ENCODE measurements at regions not wholly inside any gene's neighbourhood (a gene's known extent, or its start where the extent isn't known, plus 50 kb on each side); places are given as distances from the start of the nearest gene placed in this dataset.

DNA sequence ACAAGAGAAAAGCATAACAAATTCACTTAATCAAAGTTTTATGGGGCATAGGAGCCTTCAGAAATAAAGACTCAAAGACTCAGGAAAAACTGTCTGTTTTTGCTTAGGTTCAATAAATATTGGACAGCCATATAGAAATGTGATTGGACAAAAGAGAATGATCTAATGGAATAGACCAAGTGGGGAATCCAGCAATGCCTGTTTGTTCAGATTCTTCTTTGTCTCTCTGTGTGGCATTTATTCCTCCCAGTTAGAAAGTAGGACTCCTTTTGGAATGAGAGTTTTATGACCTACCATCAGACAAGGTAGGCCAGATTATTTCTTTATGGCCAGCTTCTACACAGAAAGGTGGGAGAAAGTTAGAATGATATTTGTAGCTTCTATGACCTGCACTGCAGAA lies 1460.1 kb downstream of the OTOL1 start:
- Histone ChIP-seq H2AFZ (no peak overlapping the region), H3K27ac (no peak overlapping the region), H3K9ac (no peak overlapping the region), H3K4me3 (ENCODE audit: low read depth, low read length) (no peak overlapping the region), H3K27me3 (ENCODE audit: control insufficient read depth, insufficient read depth, low read length) (no peaks in the 10 kb centered on the region), H3K4me1 (no peaks in the 10 kb centered on the region), H3K36me3 (ENCODE audit: control insufficient read depth, insufficient read depth, low read length) (no peaks in the 10 kb centered on the region), H3K79me2 (no peaks in the 10 kb centered on the region), H3K9me3 (ENCODE audit: control insufficient read depth, low read length) (no peaks in the 10 kb centered on the region), H3K4me2 (ENCODE audit: low read length) (no peak overlapping the region)
- TF ChIP-seq, protein P1, sequence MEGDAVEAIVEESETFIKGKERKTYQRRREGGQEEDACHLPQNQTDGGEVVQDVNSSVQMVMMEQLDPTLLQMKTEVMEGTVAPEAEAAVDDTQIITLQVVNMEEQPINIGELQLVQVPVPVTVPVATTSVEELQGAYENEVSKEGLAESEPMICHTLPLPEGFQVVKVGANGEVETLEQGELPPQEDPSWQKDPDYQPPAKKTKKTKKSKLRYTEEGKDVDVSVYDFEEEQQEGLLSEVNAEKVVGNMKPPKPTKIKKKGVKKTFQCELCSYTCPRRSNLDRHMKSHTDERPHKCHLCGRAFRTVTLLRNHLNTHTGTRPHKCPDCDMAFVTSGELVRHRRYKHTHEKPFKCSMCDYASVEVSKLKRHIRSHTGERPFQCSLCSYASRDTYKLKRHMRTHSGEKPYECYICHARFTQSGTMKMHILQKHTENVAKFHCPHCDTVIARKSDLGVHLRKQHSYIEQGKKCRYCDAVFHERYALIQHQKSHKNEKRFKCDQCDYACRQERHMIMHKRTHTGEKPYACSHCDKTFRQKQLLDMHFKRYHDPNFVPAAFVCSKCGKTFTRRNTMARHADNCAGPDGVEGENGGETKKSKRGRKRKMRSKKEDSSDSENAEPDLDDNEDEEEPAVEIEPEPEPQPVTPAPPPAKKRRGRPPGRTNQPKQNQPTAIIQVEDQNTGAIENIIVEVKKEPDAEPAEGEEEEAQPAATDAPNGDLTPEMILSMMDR (IDR thresholded peaks at IDR 0.05), result no peak

DNA sequence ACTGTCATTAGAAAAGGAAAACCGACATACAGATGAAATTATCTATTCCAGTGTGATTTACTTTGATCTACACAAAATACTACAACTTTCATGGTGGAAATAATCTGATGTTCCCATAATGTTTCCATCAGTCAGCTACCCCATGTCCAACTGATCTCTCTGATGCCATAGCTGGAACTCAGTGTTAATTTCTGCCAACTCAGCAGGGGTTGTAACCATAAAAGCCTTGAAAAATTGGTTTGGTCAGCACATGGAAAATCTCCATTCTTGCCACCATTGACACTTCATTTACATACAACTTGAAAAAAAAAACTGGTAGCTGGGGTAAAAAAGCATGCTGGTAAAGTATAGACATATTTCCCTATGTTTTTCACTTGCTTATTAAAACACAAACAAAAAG lies 1463.7 kb downstream of the OTOL1 start:
- Histone ChIP-seq H3K27me3 (ENCODE audit: control insufficient read depth, insufficient read depth, low read length) (no peaks in the 10 kb centered on the region), H3K4me2 (ENCODE audit: low read length) (no peak overlapping the region), H2AFZ (no peak overlapping the region), H3K4me1 (no peaks in the 10 kb centered on the region), H3K4me3 (ENCODE audit: low read depth, low read length) (no peak overlapping the region), H3K36me3 (ENCODE audit: control insufficient read depth, insufficient read depth, low read length) (no peaks in the 10 kb centered on the region), H3K27ac (no peak overlapping the region), H3K9me3 (ENCODE audit: control insufficient read depth, low read length) (no peaks in the 10 kb centered on the region), H3K9ac (no peak overlapping the region), H3K79me2 (no peaks in the 10 kb centered on the region)
- TF ChIP-seq, protein P1 (IDR thresholded peaks at IDR 0.05), result no peak

DNA sequence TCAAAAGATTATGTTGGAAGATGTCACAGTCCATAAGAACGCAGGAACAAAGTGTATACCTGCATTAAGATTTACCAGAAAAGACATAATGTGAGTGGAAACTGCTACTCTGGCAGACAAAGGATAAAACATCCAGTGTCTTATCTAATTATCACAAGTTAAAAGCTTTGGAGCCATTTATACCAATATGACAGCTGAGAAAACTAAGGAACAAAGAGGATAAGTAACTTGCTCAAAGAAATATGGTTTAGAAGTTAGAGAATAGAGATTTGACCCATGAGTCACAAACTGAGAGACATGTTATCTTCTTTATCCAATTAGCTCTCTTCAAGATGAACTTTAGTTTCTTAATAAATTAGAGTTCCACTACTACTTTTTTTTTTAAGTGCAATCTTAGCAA lies 1473.7 kb downstream of the OTOL1 start:
- no peaks in the 10 kb centered on the region for H3K36me3 ChIP-seq (ENCODE audit: control insufficient read depth, insufficient read depth, low read length)
- no peak overlapping the region for H3K27ac ChIP-seq
- no peaks in the 10 kb centered on the region for H3K9me3 ChIP-seq (ENCODE audit: control insufficient read depth, low read length)
- TF ChIP-seq, protein P1 (IDR thresholded peaks at IDR 0.05), result no peak
- no peak overlapping the region for H3K4me2 ChIP-seq (ENCODE audit: low read length)
- H3K9ac ChIP-seq, result no peak overlapping the region
- H3K4me3 ChIP-seq (ENCODE audit: low read depth, low read length), result no peak overlapping the region
- H2AFZ ChIP-seq, result no peak overlapping the region
- no peaks in the 10 kb centered on the region for H3K4me1 ChIP-seq
- H3K79me2 ChIP-seq, result no peaks in the 10 kb centered on the region
- H3K27me3 ChIP-seq (ENCODE audit: control insufficient read depth, insufficient read depth, low read length), result no peaks in the 10 kb centered on the region

DNA sequence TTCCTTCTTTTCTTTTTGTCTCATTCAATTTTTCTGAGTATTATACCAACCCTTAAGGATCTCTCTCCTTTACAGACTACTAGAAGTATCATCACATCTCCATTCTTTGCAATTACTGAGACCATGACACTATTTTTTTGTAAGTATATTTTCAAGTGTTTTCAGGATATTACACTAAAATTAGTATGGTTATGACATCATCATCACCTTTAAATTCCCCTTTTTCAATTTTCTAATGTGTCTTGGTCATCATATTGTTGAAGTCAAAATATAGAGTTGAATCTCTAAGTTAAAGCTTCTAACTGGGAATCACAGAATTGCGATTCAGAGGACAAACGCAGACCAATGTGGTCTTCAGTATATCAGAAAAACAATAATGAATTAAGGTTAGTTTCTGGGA lies 1475.1 kb downstream of the OTOL1 start:
- Histone ChIP-seq H3K4me1 (no peaks in the 10 kb centered on the region), H3K4me2 (ENCODE audit: low read length) (no peak overlapping the region), H3K79me2 (no peaks in the 10 kb centered on the region), H3K27ac (no peak overlapping the region), H3K9ac (no peak overlapping the region), H3K27me3 (ENCODE audit: control insufficient read depth, insufficient read depth, low read length) (no peaks in the 10 kb centered on the region), H2AFZ (no peak overlapping the region), H3K36me3 (ENCODE audit: control insufficient read depth, insufficient read depth, low read length) (no peaks in the 10 kb centered on the region), H3K9me3 (ENCODE audit: control insufficient read depth, low read length) (no peaks in the 10 kb centered on the region), H3K4me3 (ENCODE audit: low read depth, low read length) (no peak overlapping the region)
- TF ChIP-seq, protein P1 (IDR thresholded peaks at IDR 0.05), result no peak

DNA sequence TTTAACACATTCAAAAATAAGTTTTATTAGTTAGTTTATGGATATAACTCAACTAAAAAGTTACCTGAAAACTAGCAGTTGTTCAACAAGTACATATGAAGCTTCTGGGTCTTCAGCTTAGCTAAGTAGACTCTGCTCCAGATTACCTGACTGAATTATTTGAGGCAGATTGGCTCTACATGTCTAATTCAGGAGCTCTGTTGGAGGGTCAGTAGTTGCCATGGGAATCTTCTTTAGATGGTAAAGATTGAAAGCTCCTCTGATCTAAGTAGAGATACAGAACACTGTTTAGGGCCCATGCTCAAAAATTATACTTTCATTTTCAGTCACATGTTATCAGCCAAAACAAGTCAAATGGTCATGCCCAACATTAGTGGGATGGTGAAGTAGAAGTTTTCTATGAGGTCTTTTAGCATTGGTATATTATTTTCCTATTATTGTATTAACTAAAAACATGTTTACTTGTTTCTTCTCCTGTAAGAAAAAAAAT lies 1476.9 kb downstream of the OTOL1 start:
- H3K4me1 ChIP-seq, result no peaks in the 10 kb centered on the region
- H3K27ac ChIP-seq, result no peak overlapping the region
- H3K4me2 ChIP-seq (ENCODE audit: low read length), result no peak overlapping the region
- H3K9me3 ChIP-seq (ENCODE audit: control insufficient read depth, low read length), result no peaks in the 10 kb centered on the region
- no peaks in the 10 kb centered on the region for H3K36me3 ChIP-seq (ENCODE audit: control insufficient read depth, insufficient read depth, low read length)
- no peak overlapping the region for H3K4me3 ChIP-seq (ENCODE audit: low read depth, low read length)
- no peak overlapping the region for H2AFZ ChIP-seq
- TF ChIP-seq, protein P1 (IDR thresholded peaks at IDR 0.05), result no peak
- H3K9ac ChIP-seq, result no peak overlapping the region
- no peaks in the 10 kb centered on the region for H3K79me2 ChIP-seq
- no peaks in the 10 kb centered on the region for H3K27me3 ChIP-seq (ENCODE audit: control insufficient read depth, insufficient read depth, low read length)

Measured in parathyroid adenoma (tissue), 2 donors.